H1 (cell line): ENCODE measurements at regions not wholly inside any gene's neighbourhood (a gene's known extent, or its start where the extent isn't known, plus 50 kb on each side); places are given as distances from the start of the nearest gene placed in this dataset.

ENCODE experiments used
- CEBPB ChIP-seq: IDR thresholded peaks from 2 replicates; pipeline ENCODE4 v1.6.1; 2012; ENCODE audit warnings: low read depth, low read length
- CTBP2 ChIP-seq: IDR thresholded peaks from 2 replicates; pipeline ENCODE4 v1.7.0; 2011; ENCODE audit warnings: borderline replicate concordance, mild to moderate bottlenecking, moderate library complexity, mixed read lengths, low read length; ENCODE audit not compliant: insufficient read depth, insufficient read length
- JUND ChIP-seq: IDR thresholded peaks from 2 replicates; pipeline ENCODE4 v1.6.1; 2011; ENCODE audit warnings: mild to moderate bottlenecking, improper control_type of control experiment, low read length
- MAFK ChIP-seq: IDR thresholded peaks from 2 replicates; pipeline ENCODE4 v1.6.1; 2012; ENCODE audit warnings: low read depth, mild to moderate bottlenecking, improper control_type of control experiment, low read length
- POLR2A ChIP-seq, 2 experiments: IDR thresholded peaks; 1 replicate in 1 of 2; 2 replicates in 1 of 2; pipeline ENCODE4 v1.6.1; 2011; ENCODE audit warnings: low read depth in 2 of 2, low read length in 2 of 2, mild to moderate bottlenecking in 2 of 2; ENCODE audit errors: control extremely low read depth in 1 of 2
- SIN3A ChIP-seq, 2 experiments: IDR thresholded peaks in 1 of 2; conservative IDR thresholded peaks in 1 of 2; 2 replicates each; pipeline ENCODE4 v1.6.1; 2011 to 2012; ENCODE audit warnings: low read length in 2 of 2, improper control_type of control experiment in 1 of 2, low read depth in 1 of 2, mild to moderate bottlenecking in 1 of 2
- SRF ChIP-seq: IDR thresholded peaks from 2 replicates; pipeline ENCODE4 v1.6.1; 2011; ENCODE audit warnings: mild to moderate bottlenecking, low read depth, low read length, moderate library complexity
- TF ChIP-seq, protein P1 (sequence below), 3 experiments: IDR thresholded peaks; 1 replicate in 2 of 3; 2 replicates in 1 of 3; pipeline versions ENCODE4 v1.5.1 to v1.6.1; 2011; ENCODE audit warnings: low read length in 3 of 3, mild to moderate bottlenecking in 3 of 3, inconsistent platforms in 2 of 3, low read depth in 1 of 3, moderate library complexity in 1 of 3; ENCODE audit not compliant: insufficient read depth in 1 of 3; ENCODE audit errors: control extremely low read depth in 1 of 3
- TF ChIP-seq, protein P2 (sequence below): IDR thresholded peaks from 2 replicates; pipeline ENCODE4 v1.6.1; 2012; ENCODE audit warnings: inconsistent platforms
- TF ChIP-seq, protein P3 (sequence below): IDR thresholded peaks from 2 replicates; pipeline ENCODE4 v1.6.1; 2011; ENCODE audit warnings: low read length, improper control_type of control experiment

DNA sequence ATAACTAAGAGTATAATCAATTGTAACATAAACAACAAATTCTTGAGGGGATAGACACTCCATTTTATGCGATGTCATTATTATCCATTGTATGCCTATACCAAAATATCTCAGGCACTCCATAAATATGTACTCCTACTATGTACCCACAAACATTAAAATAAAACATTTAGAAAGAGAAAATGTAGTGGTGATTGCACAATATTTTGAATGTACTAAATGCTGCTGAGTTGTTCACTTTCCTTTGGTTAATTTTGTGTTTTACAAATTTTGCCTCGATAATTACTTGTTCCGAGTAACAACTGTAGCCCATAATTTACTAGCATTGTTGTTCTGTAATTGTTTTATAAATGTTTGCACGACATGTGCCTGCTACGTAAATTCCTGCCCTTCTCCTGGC, 131.3 kb downstream of the DCLK3 start:
- TF ChIP-seq, protein P1, sequence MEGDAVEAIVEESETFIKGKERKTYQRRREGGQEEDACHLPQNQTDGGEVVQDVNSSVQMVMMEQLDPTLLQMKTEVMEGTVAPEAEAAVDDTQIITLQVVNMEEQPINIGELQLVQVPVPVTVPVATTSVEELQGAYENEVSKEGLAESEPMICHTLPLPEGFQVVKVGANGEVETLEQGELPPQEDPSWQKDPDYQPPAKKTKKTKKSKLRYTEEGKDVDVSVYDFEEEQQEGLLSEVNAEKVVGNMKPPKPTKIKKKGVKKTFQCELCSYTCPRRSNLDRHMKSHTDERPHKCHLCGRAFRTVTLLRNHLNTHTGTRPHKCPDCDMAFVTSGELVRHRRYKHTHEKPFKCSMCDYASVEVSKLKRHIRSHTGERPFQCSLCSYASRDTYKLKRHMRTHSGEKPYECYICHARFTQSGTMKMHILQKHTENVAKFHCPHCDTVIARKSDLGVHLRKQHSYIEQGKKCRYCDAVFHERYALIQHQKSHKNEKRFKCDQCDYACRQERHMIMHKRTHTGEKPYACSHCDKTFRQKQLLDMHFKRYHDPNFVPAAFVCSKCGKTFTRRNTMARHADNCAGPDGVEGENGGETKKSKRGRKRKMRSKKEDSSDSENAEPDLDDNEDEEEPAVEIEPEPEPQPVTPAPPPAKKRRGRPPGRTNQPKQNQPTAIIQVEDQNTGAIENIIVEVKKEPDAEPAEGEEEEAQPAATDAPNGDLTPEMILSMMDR (IDR thresholded peaks at IDR 0.05; ENCODE audit: control extremely low read depth in 1 of 3, insufficient read depth in 1 of 3, low read depth in 1 of 3, low read length in 3 of 3): no peak
- TF ChIP-seq CEBPB (no peak; the same call in 1 of the 2 replicates), SIN3A (conservative IDR thresholded peaks at IDR 0.05 in 1 of 2, IDR thresholded peaks at IDR 0.05 in 1 of 2; ENCODE audit: low read depth in 1 of 2, low read length in 2 of 2) (no peak), CTBP2 (no peak), JUND (no peak), SRF (no peak), POLR2A (IDR thresholded peaks at IDR 0.05; ENCODE audit: control extremely low read depth in 1 of 2, low read depth in 2 of 2, low read length in 2 of 2) (no peak), MAFK (no peak)
- TF ChIP-seq, protein P2, sequence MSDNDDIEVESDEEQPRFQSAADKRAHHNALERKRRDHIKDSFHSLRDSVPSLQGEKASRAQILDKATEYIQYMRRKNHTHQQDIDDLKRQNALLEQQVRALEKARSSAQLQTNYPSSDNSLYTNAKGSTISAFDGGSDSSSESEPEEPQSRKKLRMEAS: no peak
- TF ChIP-seq, protein P3, sequence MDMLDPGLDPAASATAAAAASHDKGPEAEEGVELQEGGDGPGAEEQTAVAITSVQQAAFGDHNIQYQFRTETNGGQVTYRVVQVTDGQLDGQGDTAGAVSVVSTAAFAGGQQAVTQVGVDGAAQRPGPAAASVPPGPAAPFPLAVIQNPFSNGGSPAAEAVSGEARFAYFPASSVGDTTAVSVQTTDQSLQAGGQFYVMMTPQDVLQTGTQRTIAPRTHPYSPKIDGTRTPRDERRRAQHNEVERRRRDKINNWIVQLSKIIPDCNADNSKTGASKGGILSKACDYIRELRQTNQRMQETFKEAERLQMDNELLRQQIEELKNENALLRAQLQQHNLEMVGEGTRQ: no peak
